ENCODE measurements at regions not wholly inside any gene's neighbourhood (a gene's known extent, or its start where the extent isn't known, plus 50 kb on each side); places are given as distances from the start of the nearest gene placed in this dataset.
"Not testable (repeated sequence)": the region's sequence is repeated elsewhere in the genome, so short reads cannot be mapped to it uniquely, and the experiment has no call there.

DNA sequence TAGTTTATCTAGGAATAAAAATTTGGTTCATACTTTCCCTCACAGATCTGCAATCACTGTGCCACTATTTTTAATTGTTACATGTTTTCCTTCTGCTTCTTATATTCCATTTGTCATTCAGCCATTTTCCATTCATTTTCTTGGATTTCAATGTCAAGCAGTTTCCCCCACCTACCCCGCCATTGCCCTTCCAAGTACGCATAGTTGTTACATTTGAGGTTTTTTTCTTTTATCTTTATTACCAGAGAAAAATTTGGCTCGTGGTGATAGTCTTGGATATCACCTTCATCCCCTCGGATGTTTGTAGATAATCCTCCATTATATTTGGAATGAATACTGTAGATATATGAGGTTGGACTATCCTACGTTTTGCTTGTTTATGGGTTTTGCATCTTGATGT lies 159.7 kb downstream of the CRPPA start:
- no TSS peak for BruUV-seq (replicated peaks)
- H3K27ac ChIP-seq (ENCODE audit: low read depth, low read length, poor library complexity, severe bottlenecking) = no peak overlapping the region
- intact Hi-C loops (cut with micrococcal nuclease; ENCODE audit: unreplicated experiment) = no loop called here
- DNase-seq (ENCODE audit: low spot score) = no peak
- peaks cover 7% of the 10 kb centered on the region for H3K27me3 ChIP-seq (replicated peaks; ENCODE audit: insufficient read depth, low read depth, low read length, poor library complexity)
- ChIA-PET CTCF (no interaction called here), POLR2A (ENCODE audit: low non-redundant PET) (no interaction called here)
- no peak for TF ChIP-seq EZH2 (IDR thresholded peaks at IDR 0.05; ENCODE audit: borderline replicate concordance, low read depth, low read length, poor library complexity, severe bottlenecking)
- TF ChIP-seq, protein P1, sequence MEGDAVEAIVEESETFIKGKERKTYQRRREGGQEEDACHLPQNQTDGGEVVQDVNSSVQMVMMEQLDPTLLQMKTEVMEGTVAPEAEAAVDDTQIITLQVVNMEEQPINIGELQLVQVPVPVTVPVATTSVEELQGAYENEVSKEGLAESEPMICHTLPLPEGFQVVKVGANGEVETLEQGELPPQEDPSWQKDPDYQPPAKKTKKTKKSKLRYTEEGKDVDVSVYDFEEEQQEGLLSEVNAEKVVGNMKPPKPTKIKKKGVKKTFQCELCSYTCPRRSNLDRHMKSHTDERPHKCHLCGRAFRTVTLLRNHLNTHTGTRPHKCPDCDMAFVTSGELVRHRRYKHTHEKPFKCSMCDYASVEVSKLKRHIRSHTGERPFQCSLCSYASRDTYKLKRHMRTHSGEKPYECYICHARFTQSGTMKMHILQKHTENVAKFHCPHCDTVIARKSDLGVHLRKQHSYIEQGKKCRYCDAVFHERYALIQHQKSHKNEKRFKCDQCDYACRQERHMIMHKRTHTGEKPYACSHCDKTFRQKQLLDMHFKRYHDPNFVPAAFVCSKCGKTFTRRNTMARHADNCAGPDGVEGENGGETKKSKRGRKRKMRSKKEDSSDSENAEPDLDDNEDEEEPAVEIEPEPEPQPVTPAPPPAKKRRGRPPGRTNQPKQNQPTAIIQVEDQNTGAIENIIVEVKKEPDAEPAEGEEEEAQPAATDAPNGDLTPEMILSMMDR (conservative IDR thresholded peaks at IDR 0.05; ENCODE audit: low read depth, low read length) = no peak
- no peaks in the 10 kb centered on the region for H3K4me1 ChIP-seq (ENCODE audit: insufficient read depth, low read length, poor library complexity, severe bottlenecking)
- no peaks in the 10 kb centered on the region for H3K9me3 ChIP-seq (ENCODE audit: low read depth, low read length, poor library complexity, severe bottlenecking)
- H3K4me3 ChIP-seq (ENCODE audit: low read depth, low read length, poor library complexity, severe bottlenecking) = no peak overlapping the region
- no peaks in the 10 kb centered on the region for H3K36me3 ChIP-seq (ENCODE audit: insufficient read depth, low read length, poor library complexity, severe bottlenecking)

DNA sequence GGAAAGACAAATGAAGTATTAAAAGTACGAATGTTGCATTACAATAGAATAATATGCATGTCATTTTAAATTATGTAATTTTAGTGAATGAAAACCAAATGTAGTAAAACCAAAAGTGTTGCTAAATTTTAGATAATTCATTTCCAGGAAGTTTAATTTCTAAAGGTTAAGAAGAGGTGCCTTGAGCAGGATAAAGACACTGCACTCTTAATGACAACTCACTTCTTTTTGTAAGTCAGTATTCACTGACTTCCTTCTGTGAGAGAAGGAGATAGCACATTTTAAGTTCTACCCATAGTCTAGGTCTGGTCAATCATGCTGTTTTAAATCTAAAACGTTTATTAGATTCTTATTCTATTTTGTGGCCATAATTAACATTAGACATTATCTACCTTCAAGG lies 160.2 kb downstream of the CRPPA start:
- Histone ChIP-seq H3K9me3 (ENCODE audit: low read depth, low read length, poor library complexity, severe bottlenecking) (no peaks in the 10 kb centered on the region), H3K27ac (ENCODE audit: low read depth, low read length, poor library complexity, severe bottlenecking) (no peak overlapping the region), H3K36me3 (ENCODE audit: insufficient read depth, low read length, poor library complexity, severe bottlenecking) (no peaks in the 10 kb centered on the region), H3K27me3 (replicated peaks; ENCODE audit: insufficient read depth, low read depth, low read length, poor library complexity) (peaks cover 7% of the 10 kb centered on the region), H3K4me1 (ENCODE audit: insufficient read depth, low read length, poor library complexity, severe bottlenecking) (no peaks in the 10 kb centered on the region), H3K4me3 (ENCODE audit: low read depth, low read length, poor library complexity, severe bottlenecking) (no peak overlapping the region)
- intact Hi-C loops (cut with micrococcal nuclease; ENCODE audit: unreplicated experiment) = no loop called here
- TF ChIP-seq, protein P1 (conservative IDR thresholded peaks at IDR 0.05; ENCODE audit: low read depth, low read length) = no peak
- TF ChIP-seq EZH2 (IDR thresholded peaks at IDR 0.05; ENCODE audit: borderline replicate concordance, low read depth, low read length, poor library complexity, severe bottlenecking) = no peak
- ChIA-PET POLR2A (ENCODE audit: low non-redundant PET) (no interaction called here), CTCF (no interaction called here)
- no peak for DNase-seq (ENCODE audit: low spot score)
- no TSS peak for BruUV-seq (replicated peaks)

DNA sequence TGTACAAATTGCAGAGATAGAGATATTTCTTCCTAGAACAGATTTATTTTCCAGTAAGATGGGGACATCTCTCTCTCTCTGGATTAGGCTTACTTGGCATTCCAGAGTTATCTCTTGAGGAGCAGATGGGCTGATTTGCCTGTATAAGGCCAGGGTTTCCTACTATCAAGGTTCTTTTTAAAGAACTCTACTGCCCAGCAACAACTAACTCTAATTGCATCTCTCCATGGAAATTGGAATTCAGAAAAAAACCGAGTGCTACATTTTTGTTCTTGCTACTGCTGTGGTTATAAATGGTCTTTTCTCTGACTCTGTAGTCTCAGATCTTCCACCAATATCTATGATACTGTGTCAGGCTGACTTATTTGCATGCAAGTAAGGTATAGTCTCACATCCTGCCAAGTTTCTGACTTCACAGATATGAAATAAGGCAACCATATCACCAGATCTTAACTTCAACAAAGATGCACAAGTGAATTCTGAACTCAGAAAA lies 161.1 kb downstream of the CRPPA start:
- no peak overlapping the region for H3K4me3 ChIP-seq (ENCODE audit: low read depth, low read length, poor library complexity, severe bottlenecking)
- no peak for TF ChIP-seq EZH2 (IDR thresholded peaks at IDR 0.05; ENCODE audit: borderline replicate concordance, low read depth, low read length, poor library complexity, severe bottlenecking)
- TF ChIP-seq, protein P1 (conservative IDR thresholded peaks at IDR 0.05; ENCODE audit: low read depth, low read length) = no peak
- intact Hi-C loops (cut with micrococcal nuclease; ENCODE audit: unreplicated experiment) = no loop called here
- no peak for DNase-seq (ENCODE audit: low spot score)
- no peak overlapping the region for H3K27ac ChIP-seq (ENCODE audit: low read depth, low read length, poor library complexity, severe bottlenecking)
- peaks cover 7% of the 10 kb centered on the region for H3K27me3 ChIP-seq (replicated peaks; ENCODE audit: insufficient read depth, low read depth, low read length, poor library complexity)
- BruUV-seq (replicated peaks) = no TSS peak
- H3K4me1 ChIP-seq (ENCODE audit: insufficient read depth, low read length, poor library complexity, severe bottlenecking) = no peaks in the 10 kb centered on the region
- no peaks in the 10 kb centered on the region for H3K36me3 ChIP-seq (ENCODE audit: insufficient read depth, low read length, poor library complexity, severe bottlenecking)
- ChIA-PET CTCF (no interaction called here), POLR2A (ENCODE audit: low non-redundant PET) (no interaction called here)
- H3K9me3 ChIP-seq (ENCODE audit: low read depth, low read length, poor library complexity, severe bottlenecking) = no peaks in the 10 kb centered on the region

DNA sequence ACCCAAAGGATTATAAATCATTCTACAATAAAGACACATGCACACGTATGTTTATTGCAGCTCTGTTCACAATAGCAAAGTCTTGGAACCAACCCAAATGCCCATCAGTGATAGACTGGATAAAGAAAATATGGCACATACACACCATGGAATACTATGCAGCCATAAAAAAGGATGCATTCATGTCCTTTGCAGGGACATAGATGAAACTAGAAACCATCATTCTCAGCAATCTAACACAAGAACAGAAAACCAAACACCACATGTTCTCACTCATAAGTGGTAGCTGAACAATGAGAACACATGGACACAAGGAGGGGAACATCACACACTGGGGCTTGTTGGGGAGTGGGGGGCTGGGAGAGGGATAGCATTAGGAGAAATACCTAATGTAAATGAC lies 164.9 kb downstream of the CRPPA start:
- BruUV-seq (replicated peaks); H3K4me3 ChIP-seq (ENCODE audit: low read depth, low read length, poor library complexity, severe bottlenecking); CTCF ChIA-PET; H3K9me3 ChIP-seq (ENCODE audit: low read depth, low read length, poor library complexity, severe bottlenecking); H3K36me3 ChIP-seq (ENCODE audit: insufficient read depth, low read length, poor library complexity, severe bottlenecking); H3K27me3 ChIP-seq (replicated peaks; ENCODE audit: insufficient read depth, low read depth, low read length, poor library complexity); H3K27ac ChIP-seq (ENCODE audit: low read depth, low read length, poor library complexity, severe bottlenecking); H3K4me1 ChIP-seq (ENCODE audit: insufficient read depth, low read length, poor library complexity, severe bottlenecking); intact Hi-C loops (cut with micrococcal nuclease; ENCODE audit: unreplicated experiment); DNase-seq (ENCODE audit: low spot score); POLR2A ChIA-PET (ENCODE audit: low non-redundant PET): not testable (repeated sequence)

DNA sequence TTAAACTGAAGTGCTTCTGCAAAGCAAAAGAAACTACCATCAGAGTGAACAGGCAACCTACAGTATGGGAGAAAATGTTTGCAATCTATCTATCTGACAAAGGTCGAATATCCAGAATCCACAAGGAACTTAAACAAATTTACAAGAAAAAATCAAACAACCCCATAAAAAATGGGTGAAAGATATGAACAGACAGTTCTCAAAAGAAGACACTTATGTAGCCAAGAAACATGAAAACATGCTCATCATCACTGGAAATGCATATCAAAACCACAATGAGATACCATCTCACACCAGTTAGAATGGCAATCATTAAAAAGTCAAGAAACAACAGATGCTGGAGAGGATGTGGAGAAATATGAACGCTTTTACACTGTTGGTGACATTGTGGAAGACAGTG lies 165.4 kb downstream of the CRPPA start:
- H3K4me1 ChIP-seq (ENCODE audit: insufficient read depth, low read length, poor library complexity, severe bottlenecking); CTCF ChIA-PET; DNase-seq (ENCODE audit: low spot score); H3K36me3 ChIP-seq (ENCODE audit: insufficient read depth, low read length, poor library complexity, severe bottlenecking); H3K27ac ChIP-seq (ENCODE audit: low read depth, low read length, poor library complexity, severe bottlenecking); H3K9me3 ChIP-seq (ENCODE audit: low read depth, low read length, poor library complexity, severe bottlenecking); H3K4me3 ChIP-seq (ENCODE audit: low read depth, low read length, poor library complexity, severe bottlenecking); intact Hi-C loops (cut with micrococcal nuclease; ENCODE audit: unreplicated experiment); POLR2A ChIA-PET (ENCODE audit: low non-redundant PET); H3K27me3 ChIP-seq (replicated peaks; ENCODE audit: insufficient read depth, low read depth, low read length, poor library complexity); BruUV-seq (replicated peaks): not testable (repeated sequence)

DNA sequence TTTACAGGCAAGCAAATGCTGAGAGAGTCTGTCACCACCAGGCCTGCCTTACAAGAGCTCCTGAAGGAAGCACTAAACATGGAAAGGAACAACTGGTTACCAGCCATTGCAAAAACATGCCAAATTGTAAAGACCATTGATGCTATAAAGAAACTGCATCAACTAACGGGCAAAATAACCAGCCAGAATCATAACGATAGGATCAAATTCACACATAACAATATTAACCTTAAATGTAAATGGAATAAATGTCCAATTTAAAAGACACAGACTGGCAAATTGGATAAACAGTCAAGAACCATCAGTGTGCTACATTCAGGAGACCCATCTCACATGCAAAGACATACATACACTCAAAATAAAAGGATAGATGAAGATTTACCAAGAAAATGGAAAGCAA lies 170.7 kb downstream of the CRPPA start:
- H3K27me3 ChIP-seq (replicated peaks; ENCODE audit: insufficient read depth, low read depth, low read length, poor library complexity); H3K4me1 ChIP-seq (ENCODE audit: insufficient read depth, low read length, poor library complexity, severe bottlenecking); H3K36me3 ChIP-seq (ENCODE audit: insufficient read depth, low read length, poor library complexity, severe bottlenecking); intact Hi-C loops (cut with micrococcal nuclease; ENCODE audit: unreplicated experiment); H3K27ac ChIP-seq (ENCODE audit: low read depth, low read length, poor library complexity, severe bottlenecking); CTCF ChIA-PET; BruUV-seq (replicated peaks); H3K9me3 ChIP-seq (ENCODE audit: low read depth, low read length, poor library complexity, severe bottlenecking); DNase-seq (ENCODE audit: low spot score); H3K4me3 ChIP-seq (ENCODE audit: low read depth, low read length, poor library complexity, severe bottlenecking): not testable (repeated sequence)
- POLR2A ChIA-PET (ENCODE audit: low non-redundant PET) = interaction anchor here (0.7 kb wide), 1 partner anchor 15 kb away, joined by 3 read pairs; no protein-coding TSS in a partner anchor

Data from A673 (cell line).